ENCODE measurements at regions not wholly inside any gene's neighbourhood (a gene's known extent, or its start where the extent isn't known, plus 50 kb on each side); places are given as distances from the start of the nearest gene placed in this dataset.

GRCh38 chr5:171659896-171660295 lies 125.7 kb upstream of the SMIM23 start:
- Histone ChIP-seq H3K4me2 (ENCODE audit: low read depth, low read length) (no peak overlapping the region), H3K27me3 (ENCODE audit: control insufficient read depth, insufficient read depth, low read length) (peaks cover 2% of the 10 kb centered on the region; the same call in 1 of the 2 replicates), H2BK15ac (ENCODE audit: low read depth, low read length) (no peak overlapping the region), H4K20me1 (ENCODE audit: insufficient read depth, low read length) (no peaks in the 10 kb centered on the region), H2BK20ac (ENCODE audit: low read depth, low read length) (no peak overlapping the region), H4K8ac (ENCODE audit: low read depth in 2 of 2, low read length in 2 of 2) (no peak overlapping the region), H3K27ac (ENCODE audit: insufficient read depth, low read length) (no peak overlapping the region), H4K5ac (ENCODE audit: low read depth, low read length) (no peak overlapping the region), H3K23ac (ENCODE audit: low read depth, low read length) (no peak overlapping the region), H2AK9ac (replicated peaks; ENCODE audit: low read depth, low read length, poor library complexity) (no peak overlapping the region), H2AFZ (replicated peaks; ENCODE audit: low read length, poor library complexity) (no peak overlapping the region), H3K9me1 (ENCODE audit: insufficient read depth, low read length) (no peaks in the 10 kb centered on the region), H2AK5ac (ENCODE audit: low read depth, low read length) (no peak overlapping the region), H4K91ac (ENCODE audit: insufficient read depth, low read depth, low read length) (no peak overlapping the region), H3K79me1 (ENCODE audit: low read depth in 1 of 2, low read length in 2 of 2) (no peaks in the 10 kb centered on the region), H3K9me3 (ENCODE audit: control insufficient read depth, insufficient read depth, low read length) (no peaks in the 10 kb centered on the region), H3K9ac (ENCODE audit: low read depth, low read length) (no peak overlapping the region), H2BK120ac (ENCODE audit: low read depth, low read length) (no peak overlapping the region), H3K36me3 (ENCODE audit: control insufficient read depth, insufficient read depth, low read length) (no peaks in the 10 kb centered on the region), H3K4me1 (ENCODE audit: control insufficient read depth, insufficient read depth, low read length) (no peaks in the 10 kb centered on the region), H2BK5ac (ENCODE audit: low read depth, low read length, poor library complexity, severe bottlenecking) (no peak overlapping the region), H3K14ac (replicated peaks; ENCODE audit: low read depth, low read length) (no peak overlapping the region), H3K18ac (ENCODE audit: low read depth, low read length) (no peak overlapping the region), H3K56ac (ENCODE audit: extremely low read depth, insufficient read depth, low read length) (no peak overlapping the region), H3K4me3 (ENCODE audit: insufficient read depth, low read depth, low read length) (no peak overlapping the region), H3K4ac (ENCODE audit: low read depth, low read length) (no peak overlapping the region)
- DNase-seq (no peak), ATAC-seq (ENCODE audit: low read depth) (no peak)
- dilution Hi-C loops (cut with HindIII; ENCODE audit: low sequenced_read_pairs, unreplicated experiment): no loop called here
- ChIA-PET CTCF (no interaction called here), POLR2A (ENCODE audit: unreplicated experiment) (interaction anchor here (0.6 kb wide), 1 partner anchor 11 kb away, joined by 4 read pairs; no protein-coding TSS in a partner anchor)
- TF ChIP-seq NFE2L2 (IDR thresholded peaks at IDR 0.05; ENCODE audit: low read depth, low read length) (no peak), USF2 (IDR thresholded peaks at IDR 0.05; ENCODE audit: low read depth, low read length) (no peak), RFX5 (IDR thresholded peaks at IDR 0.05; ENCODE audit: low read depth, low read length) (no peak)
- WGBS, 2 experiments (ENCODE audit: extremely low coverage in 2 of 2, insufficient read length in 1 of 2): 50% methylated on average over 2 of the region's 5 CpGs; no CpG with 5 or more reads in 1 of the 2 experiments
- no TSS peak for BruUV-seq (replicated peaks)
- in situ Hi-C loops (cut with MboI; ENCODE audit: low sequenced_read_pairs): no loop called here
- intact Hi-C loops (cut with micrococcal nuclease): no loop called here
